Hematopoietic multipotent progenitor cell treated with erythropoietin and hydrocortisone succinate and interleukin-3 and kit ligand, for 8 days (in vitro differentiated cells): ENCODE measurements at regions not wholly inside any gene's neighbourhood (a gene's known extent, or its start where the extent isn't known, plus 50 kb on each side); places are given as distances from the start of the nearest gene placed in this dataset.

Experiments
- DNase-seq: peaks from one replicate; pipeline ENCODE4 v3.0.0-alpha.2; 2015

- no peak for DNase-seq
Measured at GRCh38 chr15:70576696-70577095, 186.7 kb downstream of the UACA start.

- no peak for DNase-seq
Measured at GRCh38 chr15:70576276-70576675, 187.1 kb downstream of the UACA start.

DNA sequence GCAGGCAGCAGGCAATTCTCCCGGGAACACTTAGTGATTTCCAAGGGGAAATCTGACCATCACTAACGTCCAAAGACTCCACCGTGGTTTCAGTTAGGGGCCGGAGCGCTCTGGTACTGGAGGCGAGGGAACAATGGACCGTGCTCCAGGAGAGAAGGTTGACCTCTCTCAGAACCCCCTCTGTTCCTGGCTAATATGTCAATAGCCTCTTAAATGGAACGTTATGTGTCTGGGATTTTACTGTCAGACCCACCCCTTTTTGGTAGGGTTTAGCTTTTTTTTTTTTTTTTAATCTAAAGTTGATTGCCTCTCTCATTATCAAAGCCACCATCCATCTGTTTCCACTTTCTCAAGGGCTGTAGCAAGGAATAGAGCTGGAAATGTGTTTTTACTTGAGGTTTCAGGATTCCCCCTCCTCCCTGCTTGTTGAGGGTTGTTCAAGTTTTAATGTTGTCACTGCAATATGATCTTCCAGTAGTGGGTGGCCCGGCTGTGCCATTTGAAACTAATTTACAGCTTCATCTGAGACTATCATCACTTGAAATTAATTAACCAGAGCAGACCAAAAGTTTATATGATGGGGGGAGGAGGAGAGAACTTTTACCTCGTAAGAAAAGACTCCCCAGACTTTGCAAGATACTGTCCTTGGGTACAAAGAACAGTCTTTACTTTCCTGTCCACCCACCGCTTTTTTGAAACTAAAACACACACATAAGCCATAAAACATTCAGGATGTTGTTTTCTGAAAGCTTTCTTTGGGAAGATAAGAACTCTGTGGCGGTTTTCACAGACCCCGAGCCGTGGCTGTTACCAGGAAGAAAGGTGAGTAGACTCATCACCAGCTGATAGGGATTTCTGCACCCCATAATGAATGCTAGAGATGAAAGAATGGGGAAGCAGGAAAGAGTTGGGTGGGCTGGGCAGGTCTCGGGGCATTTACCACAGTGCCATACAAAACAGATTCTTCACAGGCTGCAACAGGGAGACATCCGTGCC, 187.8 kb downstream of the UACA start:
- DNase-seq, result no peak

DNA sequence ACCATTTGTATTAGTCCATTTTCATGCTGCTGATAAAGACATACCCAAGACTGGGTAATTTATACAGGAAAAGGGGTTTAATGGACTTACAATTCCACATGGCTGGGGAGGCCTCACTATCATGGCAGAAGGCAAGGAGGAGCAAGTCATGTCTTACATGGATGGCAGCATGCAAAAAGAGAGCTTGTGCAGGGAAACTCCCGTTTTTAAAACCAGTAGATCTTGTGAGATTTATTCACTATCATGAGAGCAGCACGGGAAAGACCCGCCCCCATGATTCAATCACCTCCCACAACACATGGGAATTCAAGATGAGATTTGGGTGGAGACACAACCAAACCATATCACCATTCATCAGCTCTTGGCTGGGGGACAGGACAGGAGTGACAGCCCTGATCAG, 189.0 kb downstream of the UACA start:
- DNase-seq, result peak; percentile 9

- DNase-seq, result no peak
Measured at GRCh38 chr15:70573121-70573850, 190.1 kb downstream of the UACA start.

GRCh38 chr15:70569714-70570231, 193.6 kb downstream of the UACA start:
- DNase-seq, result no peak

- peak; percentile 55 for DNase-seq
Measured at GRCh38 chr15:70569091-70569713, 194.2 kb downstream of the UACA start.

DNA sequence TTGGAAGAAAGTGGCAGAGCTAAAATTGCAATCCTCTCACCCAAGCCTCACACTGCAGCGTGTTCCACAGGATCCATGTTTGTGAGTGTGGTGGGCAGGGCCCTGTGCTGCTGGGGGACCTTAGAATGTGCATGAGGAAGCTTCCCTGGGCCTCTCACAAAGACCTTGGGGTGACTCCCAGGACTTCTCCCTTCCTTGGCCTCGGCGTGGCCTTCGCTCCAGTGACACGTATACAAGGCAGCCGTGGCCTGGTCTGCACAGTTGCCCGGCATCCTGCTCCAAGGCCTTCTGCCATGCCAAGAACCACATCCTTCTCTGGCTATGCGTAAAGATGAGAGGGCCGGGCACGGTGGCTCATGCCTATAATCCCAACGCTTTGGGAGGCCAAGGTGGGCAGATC, 196.4 kb downstream of the UACA start:
- no peak for DNase-seq

- DNase-seq, result no peak
Measured at GRCh38 chr15:70566047-70566835, 197.1 kb downstream of the UACA start.

DNA sequence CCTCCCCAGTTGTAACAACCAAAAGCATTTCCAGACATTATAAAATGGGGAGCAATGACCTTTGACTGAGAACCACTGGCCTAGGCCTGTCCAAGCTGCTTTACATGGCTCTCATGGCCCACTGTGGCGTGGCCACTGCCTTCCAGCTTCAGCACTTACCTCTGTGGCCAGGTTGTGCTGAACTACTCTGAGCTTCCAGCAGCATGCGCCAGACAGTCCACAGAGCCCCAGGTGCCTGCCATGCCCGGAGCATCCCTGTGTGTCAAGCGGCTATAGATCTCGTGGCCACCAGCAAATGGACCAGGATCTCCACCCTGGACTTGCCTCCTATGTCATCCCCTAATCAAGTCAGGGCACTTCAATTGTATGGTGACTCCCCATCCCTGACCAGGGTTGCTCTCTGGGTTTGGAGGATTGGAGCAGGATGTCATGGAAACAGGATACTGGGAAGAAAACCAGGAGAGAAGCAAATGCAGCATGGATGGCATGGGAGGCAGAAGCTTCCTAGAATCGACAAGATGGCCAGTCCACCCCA, 199.7 kb downstream of the UACA start:
- no peak for DNase-seq

DNA sequence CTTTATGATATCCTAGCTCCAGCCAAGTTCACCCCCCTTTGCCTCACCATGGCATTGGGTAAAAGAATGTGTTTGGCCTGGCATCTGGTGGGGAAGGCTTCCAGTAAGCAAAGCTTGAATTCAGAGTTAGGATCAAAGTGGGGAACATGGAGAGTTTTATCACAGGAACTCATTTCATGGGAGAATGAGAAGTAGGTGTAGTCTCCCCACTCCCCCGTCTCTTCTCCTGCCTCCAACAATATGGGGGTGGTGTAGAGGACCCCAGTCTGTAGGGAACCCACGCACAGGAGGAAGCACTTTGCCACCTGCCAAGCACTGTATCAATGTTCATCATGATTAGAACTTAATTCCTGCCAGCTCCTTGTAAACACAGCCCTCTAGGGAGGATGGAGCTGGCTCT, 200.5 kb downstream of the UACA start:
- DNase-seq, result no peak

- no peak for DNase-seq
Measured at GRCh38 chr15:70561885-70562284, 201.5 kb downstream of the UACA start.

GRCh38 chr15:70560617-70561328, 202.6 kb downstream of the UACA start:
- DNase-seq, result no peak

GRCh38 chr15:70559265-70560239, 203.8 kb downstream of the UACA start:
- peak; percentile 6 for DNase-seq

- DNase-seq, result no peak
Measured at GRCh38 chr15:70558406-70559264, 204.7 kb downstream of the UACA start.

- no peak for DNase-seq
Measured at GRCh38 chr15:70557521-70558258, 205.7 kb downstream of the UACA start.

- DNase-seq, result no peak
Measured at GRCh38 chr15:70556779-70557178, 206.6 kb downstream of the UACA start.

DNA sequence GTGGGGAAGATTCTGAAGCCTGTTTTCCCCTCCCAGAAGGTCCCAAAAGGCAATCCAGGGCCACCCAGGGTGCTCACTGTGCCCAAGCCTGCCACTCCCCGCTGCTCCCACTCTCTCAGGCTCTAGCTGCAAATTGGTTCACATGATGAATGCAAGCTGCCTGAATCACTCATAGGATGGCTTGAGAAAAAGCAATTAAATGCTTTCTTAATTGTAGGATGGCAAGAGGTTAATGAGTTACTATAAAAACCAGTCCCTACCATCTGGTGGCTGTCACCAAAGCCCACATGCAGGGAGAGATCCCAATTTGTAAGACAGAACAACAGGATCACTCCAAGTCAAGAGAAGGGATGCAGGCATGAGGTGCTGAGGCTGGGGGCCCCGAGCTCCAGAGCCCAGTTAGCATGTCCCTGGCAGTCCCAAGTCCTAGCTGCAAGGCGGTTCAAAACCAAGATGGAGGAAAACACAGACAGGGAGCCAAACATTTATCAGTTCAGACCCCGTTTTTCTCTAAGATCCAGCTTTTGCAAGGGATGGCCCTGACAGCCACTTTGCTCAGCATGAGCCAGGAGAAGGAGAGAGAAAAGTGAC, 207.1 kb downstream of the UACA start:
- DNase-seq, result no peak
